ENCODE measurements at regions not wholly inside any gene's neighbourhood (a gene's known extent, or its start where the extent isn't known, plus 50 kb on each side); places are given as distances from the start of the nearest gene placed in this dataset.

GRCh38 chr4:74670583-74670982 lies 123.7 kb downstream of the BTC start:
- no peaks in the 10 kb centered on the region for H3K27me3 Mint-ChIP-seq (ENCODE audit: unreplicated experiment)
- no peak overlapping the region for H3K27ac Mint-ChIP-seq (ENCODE audit: unreplicated experiment)
- no peak for DNase-seq (ENCODE audit: low spot score)
- TF ChIP-seq, protein P1, sequence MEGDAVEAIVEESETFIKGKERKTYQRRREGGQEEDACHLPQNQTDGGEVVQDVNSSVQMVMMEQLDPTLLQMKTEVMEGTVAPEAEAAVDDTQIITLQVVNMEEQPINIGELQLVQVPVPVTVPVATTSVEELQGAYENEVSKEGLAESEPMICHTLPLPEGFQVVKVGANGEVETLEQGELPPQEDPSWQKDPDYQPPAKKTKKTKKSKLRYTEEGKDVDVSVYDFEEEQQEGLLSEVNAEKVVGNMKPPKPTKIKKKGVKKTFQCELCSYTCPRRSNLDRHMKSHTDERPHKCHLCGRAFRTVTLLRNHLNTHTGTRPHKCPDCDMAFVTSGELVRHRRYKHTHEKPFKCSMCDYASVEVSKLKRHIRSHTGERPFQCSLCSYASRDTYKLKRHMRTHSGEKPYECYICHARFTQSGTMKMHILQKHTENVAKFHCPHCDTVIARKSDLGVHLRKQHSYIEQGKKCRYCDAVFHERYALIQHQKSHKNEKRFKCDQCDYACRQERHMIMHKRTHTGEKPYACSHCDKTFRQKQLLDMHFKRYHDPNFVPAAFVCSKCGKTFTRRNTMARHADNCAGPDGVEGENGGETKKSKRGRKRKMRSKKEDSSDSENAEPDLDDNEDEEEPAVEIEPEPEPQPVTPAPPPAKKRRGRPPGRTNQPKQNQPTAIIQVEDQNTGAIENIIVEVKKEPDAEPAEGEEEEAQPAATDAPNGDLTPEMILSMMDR (IDR thresholded peaks at IDR 0.05; ENCODE audit: unreplicated experiment), result no peak
- H3K9me3 Mint-ChIP-seq (ENCODE audit: unreplicated experiment), result no peaks in the 10 kb centered on the region
- no peak overlapping the region for H3K4me3 Mint-ChIP-seq (ENCODE audit: unreplicated experiment)
- H3K4me1 Mint-ChIP-seq (ENCODE audit: unreplicated experiment), result peaks cover 18% of the 10 kb centered on the region
- no peaks in the 10 kb centered on the region for H3K36me3 Mint-ChIP-seq (ENCODE audit: low read depth, unreplicated experiment)

DNA sequence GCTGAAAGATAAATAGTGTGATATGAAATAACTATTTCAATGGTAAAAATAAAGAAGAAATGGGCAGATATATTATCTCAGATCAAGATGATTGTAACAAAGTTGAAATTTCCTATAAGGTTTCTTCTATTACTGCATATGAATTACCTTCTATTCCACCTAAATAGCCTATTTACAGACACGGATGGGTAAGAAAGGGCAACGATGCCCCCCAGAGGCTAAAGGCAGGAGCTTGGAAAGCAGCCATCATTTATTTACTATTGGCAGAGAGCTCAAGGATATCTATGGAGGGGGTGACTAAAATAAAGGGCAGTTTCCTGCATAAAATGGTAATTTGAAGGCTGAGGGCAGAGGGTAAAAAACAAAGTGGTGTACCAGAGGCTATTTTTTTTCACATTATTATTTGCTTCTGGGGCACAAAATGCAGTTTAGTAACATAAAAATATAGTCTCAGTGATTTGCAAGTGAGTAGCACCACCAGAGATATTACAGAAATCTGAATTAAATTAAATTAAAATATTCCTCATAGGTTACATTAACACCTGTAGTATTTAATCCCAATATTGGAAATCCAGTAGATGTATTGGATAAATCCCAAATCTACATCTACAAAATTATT lies 123.1 kb downstream of the BTC start:
- Mint-ChIP-seq H3K27ac (ENCODE audit: unreplicated experiment) (no peak overlapping the region), H3K4me3 (ENCODE audit: unreplicated experiment) (no peak overlapping the region), H3K36me3 (ENCODE audit: low read depth, unreplicated experiment) (no peaks in the 10 kb centered on the region), H3K27me3 (ENCODE audit: unreplicated experiment) (no peaks in the 10 kb centered on the region), H3K4me1 (ENCODE audit: unreplicated experiment) (peaks cover 18% of the 10 kb centered on the region), H3K9me3 (ENCODE audit: unreplicated experiment) (no peaks in the 10 kb centered on the region)
- TF ChIP-seq, protein P1 (IDR thresholded peaks at IDR 0.05; ENCODE audit: unreplicated experiment), result peak; percentile 43
- DNase-seq (ENCODE audit: low spot score), result peak; percentile 61

DNA sequence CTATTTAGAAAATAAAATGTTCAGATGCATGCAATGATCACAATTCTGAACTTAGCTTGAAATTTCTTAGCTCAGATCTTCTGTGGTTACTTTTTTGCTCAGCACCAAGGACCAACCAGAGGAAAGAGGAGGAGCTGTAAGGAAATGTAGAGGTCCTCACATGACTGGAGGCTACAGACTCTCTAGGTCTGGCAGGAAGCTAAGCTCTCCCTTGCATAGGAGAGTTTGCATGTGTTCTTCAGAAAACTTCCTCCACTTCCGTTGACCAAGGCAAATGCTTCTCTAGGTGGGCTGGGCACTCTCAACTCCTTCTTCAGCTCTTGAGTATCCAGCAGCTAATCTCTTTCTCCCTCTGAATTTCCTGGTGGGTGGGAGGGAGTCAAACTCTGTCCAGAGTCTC lies 119.6 kb downstream of the BTC start:
- H3K27ac Mint-ChIP-seq (ENCODE audit: unreplicated experiment), result no peak overlapping the region
- no peaks in the 10 kb centered on the region for H3K36me3 Mint-ChIP-seq (ENCODE audit: low read depth, unreplicated experiment)
- TF ChIP-seq, protein P1 (IDR thresholded peaks at IDR 0.05; ENCODE audit: unreplicated experiment), result no peak
- H3K4me1 Mint-ChIP-seq (ENCODE audit: unreplicated experiment), result peaks cover 12% of the 10 kb centered on the region
- H3K27me3 Mint-ChIP-seq (ENCODE audit: unreplicated experiment), result no peaks in the 10 kb centered on the region
- no peak for DNase-seq (ENCODE audit: low spot score)
- H3K4me3 Mint-ChIP-seq (ENCODE audit: unreplicated experiment), result no peak overlapping the region
- no peaks in the 10 kb centered on the region for H3K9me3 Mint-ChIP-seq (ENCODE audit: unreplicated experiment)

GRCh38 chr4:74675673-74676279 lies 118.5 kb downstream of the BTC start:
- Mint-ChIP-seq H3K9me3 (ENCODE audit: unreplicated experiment) (no peaks in the 10 kb centered on the region), H3K4me3 (ENCODE audit: unreplicated experiment) (no peak overlapping the region), H3K4me1 (ENCODE audit: unreplicated experiment) (peaks cover 5% of the 10 kb centered on the region), H3K36me3 (ENCODE audit: low read depth, unreplicated experiment) (no peaks in the 10 kb centered on the region), H3K27me3 (ENCODE audit: unreplicated experiment) (no peaks in the 10 kb centered on the region), H3K27ac (ENCODE audit: unreplicated experiment) (no peak overlapping the region)
- DNase-seq (ENCODE audit: low spot score), result peak; percentile 40
- TF ChIP-seq, protein P1 (IDR thresholded peaks at IDR 0.05; ENCODE audit: unreplicated experiment), result peak; percentile 67

- Mint-ChIP-seq H3K4me1 (ENCODE audit: unreplicated experiment) (no peaks in the 10 kb centered on the region), H3K9me3 (ENCODE audit: unreplicated experiment) (no peaks in the 10 kb centered on the region), H3K36me3 (ENCODE audit: low read depth, unreplicated experiment) (no peaks in the 10 kb centered on the region), H3K27ac (ENCODE audit: unreplicated experiment) (no peak overlapping the region), H3K27me3 (ENCODE audit: unreplicated experiment) (no peaks in the 10 kb centered on the region), H3K4me3 (ENCODE audit: unreplicated experiment) (no peak overlapping the region)
- TF ChIP-seq, protein P1 (IDR thresholded peaks at IDR 0.05; ENCODE audit: unreplicated experiment), result no peak
- DNase-seq (ENCODE audit: low spot score), result no peak
Measured at GRCh38 chr4:74682567-74683359, 111.6 kb downstream of the BTC start.

Measured in endothelial cell (in vitro differentiated cells).